Endodermal cell (in vitro differentiated cells): ENCODE measurements at regions not wholly inside any gene's neighbourhood (a gene's known extent, or its start where the extent isn't known, plus 50 kb on each side); places are given as distances from the start of the nearest gene placed in this dataset.

ENCODE experiments used
- DNase-seq: peaks from one replicate; pipeline ENCODE4 v3.0.0-alpha.2; 2017
- H3K27ac ChIP-seq: 2 replicates; pipeline ENCODE4 v1.5.1; 2013; ENCODE audit warnings: mild to moderate bottlenecking, low read depth, low read length, moderate library complexity
- H3K27me3 ChIP-seq: 2 replicates; pipeline ENCODE4 v1.6.1; 2013; ENCODE audit warnings: mild to moderate bottlenecking, low read length, moderate library complexity; ENCODE audit not compliant: insufficient read depth, control insufficient read depth, poor library complexity, severe bottlenecking
- H3K36me3 ChIP-seq: 2 replicates; pipeline ENCODE4 v1.7.0; 2013; ENCODE audit warnings: mild to moderate bottlenecking, low read length, moderate library complexity; ENCODE audit not compliant: control insufficient read depth, insufficient read depth
- H3K4me1 ChIP-seq: one replicate; pipeline ENCODE4 v1.7.0; 2013; ENCODE audit warnings: low read length; ENCODE audit not compliant: control insufficient read depth, insufficient read depth
- H3K4me3 ChIP-seq: 2 replicates; pipeline ENCODE4 v1.5.1; 2013; ENCODE audit warnings: mild to moderate bottlenecking, low read length, moderate library complexity
- H3K9ac ChIP-seq: 2 replicates; pipeline ENCODE4 v1.6.1; 2013; ENCODE audit warnings: mild to moderate bottlenecking, low read length, moderate library complexity; ENCODE audit not compliant: poor library complexity, severe bottlenecking; ENCODE audit errors: extremely low read depth
- H3K9me3 ChIP-seq: 2 replicates; pipeline ENCODE4 v1.6.1; 2013; ENCODE audit warnings: mild to moderate bottlenecking, low read length, moderate library complexity; ENCODE audit not compliant: control insufficient read depth
- H3K27ac Mint-ChIP-seq: 2 replicates; pipeline ENCODE4 v1.8.0; 2020; ENCODE audit warnings: mixed read lengths
- H3K27me3 Mint-ChIP-seq: 2 replicates; pipeline ENCODE4 v1.8.0; 2021; ENCODE audit warnings: mild to moderate bottlenecking, mixed read lengths; ENCODE audit not compliant: insufficient read depth
- H3K36me3 Mint-ChIP-seq: 2 replicates; pipeline ENCODE4 v1.8.0; 2020; ENCODE audit warnings: low read depth, mixed read lengths
- H3K4me1 Mint-ChIP-seq: 2 replicates; pipeline ENCODE4 v1.8.0; 2020; ENCODE audit warnings: mixed read lengths
- H3K4me3 Mint-ChIP-seq: 2 replicates; pipeline ENCODE4 v1.8.0; 2020; ENCODE audit warnings: mild to moderate bottlenecking, moderate library complexity, mixed read lengths
- H3K9me3 Mint-ChIP-seq: 2 replicates; pipeline ENCODE4 v1.8.0; 2020; ENCODE audit warnings: mild to moderate bottlenecking, mixed read lengths
- CTCF ChIP-seq: fragments of 200-600 bp; sonication (generic); conservative IDR thresholded peaks from 2 replicates; pipeline ENCODE4 v1.5.0; 2021; ENCODE audit warnings: antibody characterized with exemption, mild to moderate bottlenecking
- WGBS, 2 experiments: methylation state at CpG; one replicate each; pipeline versions ENCODE4 v1.1.5 to v1.1.7; 2013; ENCODE audit warnings: missing lambda C conversion rate in 2 of 2, mixed read lengths in 1 of 2; ENCODE audit not compliant: insufficient coverage in 1 of 2, insufficient read length in 1 of 2; 5-methylcytosine and 5-hydroxymethylcytosine counted together

GRCh38 chr2:226098861-226099745, 699.6 kb downstream of the NYAP2 start:
- no peak overlapping the region for H3K4me3 Mint-ChIP-seq
- Histone ChIP-seq H3K9me3 (no peaks in the 10 kb centered on the region), H3K27ac (no peak overlapping the region), H3K9ac (no peak overlapping the region), H3K27me3 (no peaks in the 10 kb centered on the region), H3K4me3 (no peak overlapping the region), H3K4me1 (no peaks in the 10 kb centered on the region), H3K36me3 (no peaks in the 10 kb centered on the region)
- no peak overlapping the region for H3K27ac Mint-ChIP-seq
- no peaks in the 10 kb centered on the region for H3K36me3 Mint-ChIP-seq
- WGBS, 2 experiments, result 63 to 78% methylated on average over 1 of the region's 1 CpG
- H3K9me3 Mint-ChIP-seq, result peaks cover 14% of the 10 kb centered on the region
- TF ChIP-seq CTCF, result no peak
- DNase-seq, result no peak
- no peaks in the 10 kb centered on the region for H3K27me3 Mint-ChIP-seq
- no peaks in the 10 kb centered on the region for H3K4me1 Mint-ChIP-seq

- 81 to 100% methylated on average over 1 of the region's 1 CpG for WGBS, 2 experiments
- H3K4me3 ChIP-seq, result no peak overlapping the region
- Mint-ChIP-seq H3K4me3 (no peak overlapping the region), H3K9me3 (peaks cover 14% of the 10 kb centered on the region), H3K27ac (no peak overlapping the region), H3K27me3 (no peaks in the 10 kb centered on the region), H3K36me3 (no peaks in the 10 kb centered on the region), H3K4me1 (no peaks in the 10 kb centered on the region)
- H3K9ac ChIP-seq, result no peak overlapping the region
- H3K4me1 ChIP-seq, result no peaks in the 10 kb centered on the region
- H3K27me3 ChIP-seq, result no peaks in the 10 kb centered on the region
- no peaks in the 10 kb centered on the region for H3K36me3 ChIP-seq
- no peaks in the 10 kb centered on the region for H3K9me3 ChIP-seq
- TF ChIP-seq CTCF, result no peak
- DNase-seq, result no peak
- H3K27ac ChIP-seq, result no peak overlapping the region
These were observed 695.5 kb downstream of the NYAP2 start for GRCh38 chr2:226095058-226095457.

- H3K27me3 Mint-ChIP-seq, result no peaks in the 10 kb centered on the region
- H3K36me3 Mint-ChIP-seq, result no peaks in the 10 kb centered on the region
- H3K4me1 ChIP-seq, result no peaks in the 10 kb centered on the region
- peaks cover 14% of the 10 kb centered on the region for H3K9me3 Mint-ChIP-seq
- H3K36me3 ChIP-seq, result no peaks in the 10 kb centered on the region
- no peak overlapping the region for H3K4me3 Mint-ChIP-seq
- H3K27ac Mint-ChIP-seq, result no peak overlapping the region
- H3K27ac ChIP-seq, result no peak overlapping the region
- no peak for DNase-seq
- H3K27me3 ChIP-seq, result no peaks in the 10 kb centered on the region
- no peaks in the 10 kb centered on the region for H3K4me1 Mint-ChIP-seq
- 71 to 92% methylated on average over 1 to 2 of the region's 2 CpGs for WGBS, 2 experiments
- TF ChIP-seq CTCF, result no peak
- no peak overlapping the region for H3K4me3 ChIP-seq
- H3K9me3 ChIP-seq, result no peaks in the 10 kb centered on the region
- H3K9ac ChIP-seq, result no peak overlapping the region
These were observed 693.9 kb downstream of the NYAP2 start for GRCh38 chr2:226093364-226093763.
